Tibial nerve (tissue), 4 donors: ENCODE measurements at regions not wholly inside any gene's neighbourhood (a gene's known extent, or its start where the extent isn't known, plus 50 kb on each side); places are given as distances from the start of the nearest gene placed in this dataset.
"Not testable (repeated sequence)": the region's sequence is repeated elsewhere in the genome, so short reads cannot be mapped to it uniquely, and the experiment has no call there.

Source experiments
- DNase-seq, 2 donors: peaks; one replicate each; pipeline ENCODE4 v3.0.0-alpha.2; 2019; ENCODE audit warnings: low spot score in 2 of 2
- H3K27ac ChIP-seq, 4 donors: fragments of 200-600 bp; sonication (generic) in 3 of 4; one replicate each; pipeline ENCODE4 v1.5.1; 2017 to 2019; ENCODE audit warnings: mild to moderate bottlenecking in 1 of 4
- H3K27me3 ChIP-seq, 2 donors: fragments of 200-600 bp; sonication (generic) in 1 of 2; one replicate each; pipeline versions ENCODE4 v1.5.1 to v1.6.0; 2017 to 2019
- H3K36me3 ChIP-seq, 3 donors: fragments of 200-600 bp; sonication (generic); one replicate each; pipeline ENCODE4 v1.5.1; 2018 to 2019
- H3K4me1 ChIP-seq, 4 donors: fragments of 200-600 bp; sonication (generic) in 3 of 4; one replicate each; pipeline ENCODE4 v1.5.1; 2017 to 2019
- H3K4me3 ChIP-seq, 4 donors: fragments of 200-600 bp; sonication (generic) in 3 of 4; one replicate each; pipeline ENCODE4 v1.5.1; 2017 to 2019; ENCODE audit warnings: mild to moderate bottlenecking in 1 of 4, moderate library complexity in 1 of 4
- H3K9me3 ChIP-seq, 4 donors: fragments of 200-600 bp; sonication (generic) in 3 of 4; one replicate each; pipeline ENCODE4 v1.5.1; 2017 to 2019
- EP300 ChIP-seq, 2 donors: sonication (generic); formaldehyde crosslinking; IDR thresholded peaks; one replicate each; pipeline ENCODE4 v1.6.1; 2017; ENCODE audit warnings: antibody characterized with exemption in 2 of 2, mild to moderate bottlenecking in 1 of 2
- POLR2A ChIP-seq, 2 donors: fragments of 450-650 bp; IDR thresholded peaks; one replicate each; pipeline ENCODE4 v1.6.1; 2017; ENCODE audit warnings: antibody characterized with exemption in 2 of 2, mild to moderate bottlenecking in 2 of 2, moderate library complexity in 2 of 2
- whole genome bisulfite sequencing, 2 donors: methylation state at CpG; one replicate each; pipeline ENCODE4 v1.1.5; 2018; 5-methylcytosine and 5-hydroxymethylcytosine counted together
- TF ChIP-seq, protein P1 (sequence below), 5 experiments: fragments of 200-600 bp in 3 of 5; fragments of 450-650 bp in 2 of 5; sonication (generic) in 3 of 5; IDR thresholded peaks; one replicate each; pipeline ENCODE4 v1.5.1; 2016 to 2019; ENCODE audit warnings: antibody characterized with exemption in 5 of 5, mild to moderate bottlenecking in 3 of 5, moderate library complexity in 2 of 5

GRCh38 chr6:48389146-48390043 lies 278.4 kb upstream of the PTCHD4 start:
- WGBS, 2 donors = 90 to 91% methylated on average over 4 of the region's 4 CpGs
- Histone ChIP-seq H3K9me3 (peaks cover 0 to 19% (median 0%) of the 10 kb centered on the region in 4 donors), H3K27me3 (no peaks in the 10 kb centered on the region), H3K4me1 (no peaks in the 10 kb centered on the region), H3K27ac (no peak overlapping the region), H3K36me3 (no peaks in the 10 kb centered on the region), H3K4me3 (no peak overlapping the region)
- DNase-seq = no peak
- TF ChIP-seq EP300 (IDR thresholded peaks at IDR 0.05) (no peak), POLR2A (IDR thresholded peaks at IDR 0.05) (no peak)
- TF ChIP-seq, protein P1, sequence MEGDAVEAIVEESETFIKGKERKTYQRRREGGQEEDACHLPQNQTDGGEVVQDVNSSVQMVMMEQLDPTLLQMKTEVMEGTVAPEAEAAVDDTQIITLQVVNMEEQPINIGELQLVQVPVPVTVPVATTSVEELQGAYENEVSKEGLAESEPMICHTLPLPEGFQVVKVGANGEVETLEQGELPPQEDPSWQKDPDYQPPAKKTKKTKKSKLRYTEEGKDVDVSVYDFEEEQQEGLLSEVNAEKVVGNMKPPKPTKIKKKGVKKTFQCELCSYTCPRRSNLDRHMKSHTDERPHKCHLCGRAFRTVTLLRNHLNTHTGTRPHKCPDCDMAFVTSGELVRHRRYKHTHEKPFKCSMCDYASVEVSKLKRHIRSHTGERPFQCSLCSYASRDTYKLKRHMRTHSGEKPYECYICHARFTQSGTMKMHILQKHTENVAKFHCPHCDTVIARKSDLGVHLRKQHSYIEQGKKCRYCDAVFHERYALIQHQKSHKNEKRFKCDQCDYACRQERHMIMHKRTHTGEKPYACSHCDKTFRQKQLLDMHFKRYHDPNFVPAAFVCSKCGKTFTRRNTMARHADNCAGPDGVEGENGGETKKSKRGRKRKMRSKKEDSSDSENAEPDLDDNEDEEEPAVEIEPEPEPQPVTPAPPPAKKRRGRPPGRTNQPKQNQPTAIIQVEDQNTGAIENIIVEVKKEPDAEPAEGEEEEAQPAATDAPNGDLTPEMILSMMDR (IDR thresholded peaks at IDR 0.05) = no peak

GRCh38 chr6:48388044-48388443 lies 277.0 kb upstream of the PTCHD4 start:
- no peak overlapping the region for H3K4me3 ChIP-seq
- H3K9me3 ChIP-seq = peaks cover 0 to 19% (median 0%) of the 10 kb centered on the region in 4 donors
- H3K27ac ChIP-seq = no peak overlapping the region
- H3K4me1 ChIP-seq = no peaks in the 10 kb centered on the region
- no peaks in the 10 kb centered on the region for H3K36me3 ChIP-seq
- no peak for TF ChIP-seq POLR2A (IDR thresholded peaks at IDR 0.05)
- TF ChIP-seq EP300 (IDR thresholded peaks at IDR 0.05) = no peak
- TF ChIP-seq, protein P1 (IDR thresholded peaks at IDR 0.05) = no peak
- H3K27me3 ChIP-seq = no peaks in the 10 kb centered on the region
- DNase-seq = no peak
- WGBS, 2 donors = 65 to 81% methylated on average over 2 of the region's 2 CpGs

DNA sequence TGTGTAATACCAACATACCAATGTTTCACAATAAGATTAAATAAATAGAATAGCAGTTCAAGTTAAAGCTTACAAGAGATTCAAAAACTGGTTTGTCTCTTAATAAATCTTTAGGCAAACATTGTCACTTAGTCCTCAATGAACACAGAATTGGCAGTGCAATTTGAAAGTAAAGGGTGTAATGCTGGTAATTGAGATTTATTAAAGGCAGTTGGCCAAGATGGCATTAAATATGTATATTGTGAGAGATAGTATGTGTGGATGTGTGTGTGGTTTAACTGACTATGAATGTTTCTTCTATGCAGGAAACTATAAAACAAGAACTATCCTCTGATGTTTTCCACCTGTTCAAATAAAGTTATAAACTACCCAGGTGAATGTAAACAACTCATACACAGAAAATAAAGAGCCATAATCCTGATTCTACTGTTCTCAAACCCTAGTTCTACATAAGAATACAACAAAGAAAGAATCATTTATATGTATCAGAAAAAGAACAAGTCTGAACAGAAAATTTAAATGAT lies 267.9 kb upstream of the PTCHD4 start:
- TF ChIP-seq POLR2A (IDR thresholded peaks at IDR 0.05) = no peak
- no peak for DNase-seq
- Histone ChIP-seq H3K27me3 (no peaks in the 10 kb centered on the region), H3K9me3 (peaks cover 0 to 7% (median 1%) of the 10 kb centered on the region in 4 donors), H3K4me1 (no peaks in the 10 kb centered on the region), H3K27ac (no peak overlapping the region), H3K36me3 (no peaks in the 10 kb centered on the region), H3K4me3 (no peak overlapping the region)

GRCh38 chr6:48377115-48377514 lies 266.1 kb upstream of the PTCHD4 start:
- Histone ChIP-seq H3K27ac (no peak overlapping the region), H3K4me1 (no peaks in the 10 kb centered on the region), H3K9me3 (peaks cover 0 to 2% (median 0%) of the 10 kb centered on the region in 4 donors), H3K36me3 (no peaks in the 10 kb centered on the region), H3K27me3 (no peaks in the 10 kb centered on the region), H3K4me3 (no peak overlapping the region)
- TF ChIP-seq POLR2A (IDR thresholded peaks at IDR 0.05) (no peak), EP300 (IDR thresholded peaks at IDR 0.05) (no peak)
- TF ChIP-seq, protein P1 (IDR thresholded peaks at IDR 0.05) = no peak
- 53 to 87% methylated on average over 3 of the region's 3 CpGs for WGBS, 2 donors
- DNase-seq = no peak

DNA sequence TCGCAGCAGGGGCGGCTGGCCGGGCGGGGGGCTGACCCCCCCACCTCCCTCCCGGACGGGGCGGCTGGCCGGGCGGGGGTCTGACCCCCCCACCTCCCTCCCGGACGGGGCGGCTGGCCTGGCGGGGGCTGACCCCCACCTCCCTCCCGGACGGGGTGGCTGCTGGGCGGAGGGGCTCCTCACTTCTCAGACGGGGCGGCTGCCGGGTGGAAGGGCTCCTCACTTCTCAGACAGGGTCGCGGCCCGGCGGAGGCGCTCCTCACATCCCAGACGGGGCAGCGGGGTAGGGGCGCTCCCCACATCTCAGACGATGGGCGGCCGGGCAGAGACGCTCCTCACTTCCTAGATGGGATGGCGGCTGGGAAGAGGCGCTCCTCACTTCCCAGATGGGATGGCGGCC lies 260.2 kb upstream of the PTCHD4 start:
- H3K4me3 ChIP-seq, H3K36me3 ChIP-seq, DNase-seq, H3K9me3 ChIP-seq, H3K27ac ChIP-seq, H3K27me3 ChIP-seq, H3K4me1 ChIP-seq: not testable (repeated sequence)
- WGBS, 2 donors = 96 to 100% methylated on average over 4 to 18 of the region's 34 CpGs

DNA sequence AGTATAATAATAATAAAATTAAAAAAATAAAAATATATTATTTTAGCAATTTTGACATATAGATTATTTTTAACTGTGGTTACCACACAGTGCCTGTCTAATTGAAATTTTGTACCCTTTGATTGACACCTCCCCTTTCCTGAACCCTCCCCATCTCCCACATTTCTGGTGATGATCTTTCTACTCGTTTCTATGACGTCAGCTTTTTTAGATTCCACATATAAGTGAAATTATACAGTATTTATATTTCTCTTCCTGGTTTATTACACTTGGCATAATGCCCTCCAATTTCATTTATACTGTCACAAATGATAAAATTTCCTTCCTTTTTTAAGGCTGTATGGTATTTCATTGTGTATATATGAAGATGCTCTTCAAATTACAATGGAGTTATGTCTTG lies 258.1 kb upstream of the PTCHD4 start:
- Histone ChIP-seq H3K27me3 (no peaks in the 10 kb centered on the region), H3K27ac (no peak overlapping the region), H3K9me3 (peaks cover 0 to 2% (median under 1%) of the 10 kb centered on the region in 4 donors), H3K4me1 (no peaks in the 10 kb centered on the region), H3K4me3 (no peak overlapping the region), H3K36me3 (no peaks in the 10 kb centered on the region)
- no peak for DNase-seq
- TF ChIP-seq POLR2A (IDR thresholded peaks at IDR 0.05) = no peak
- TF ChIP-seq EP300 (IDR thresholded peaks at IDR 0.05) = no peak
- TF ChIP-seq, protein P1 (IDR thresholded peaks at IDR 0.05) = no peak
- 90 to 92% methylated on average over 2 of the region's 2 CpGs for WGBS, 2 donors
